ENCODE measurements at regions not wholly inside any gene's neighbourhood (a gene's known extent, or its start where the extent isn't known, plus 50 kb on each side); places are given as distances from the start of the nearest gene placed in this dataset.

DNA sequence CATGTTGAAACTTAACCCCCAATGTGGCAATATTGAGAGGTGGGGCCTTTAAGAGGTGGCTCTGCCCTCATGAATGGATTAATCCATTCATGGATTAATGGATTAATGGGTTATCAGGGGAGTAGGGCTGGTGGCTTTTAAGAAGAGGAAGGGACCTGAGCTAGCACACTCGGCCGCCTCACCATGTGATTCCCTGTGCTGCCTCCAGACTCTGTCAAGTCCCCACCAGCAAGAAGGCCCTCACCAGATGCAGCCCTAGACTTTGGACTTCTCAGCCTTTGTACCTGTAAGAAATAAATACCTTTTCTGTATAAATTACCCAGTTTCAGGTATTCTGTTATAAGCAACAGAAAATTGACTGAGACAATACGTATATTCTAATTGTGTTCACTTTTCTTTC is 272.2 kb upstream of the DMRT1 start:
- Histone ChIP-seq H3K36me3 (ENCODE audit: control insufficient read depth, insufficient read depth, low read length) (no peaks in the 10 kb centered on the region), H3K27me3 (ENCODE audit: control insufficient read depth, insufficient read depth, low read length) (no peaks in the 10 kb centered on the region), H3K4me1 (ENCODE audit: control insufficient read depth, insufficient read depth, low read length) (no peaks in the 10 kb centered on the region), H3K4me3 (ENCODE audit: low read length) (no peak overlapping the region), H3K9me3 (ENCODE audit: control insufficient read depth, insufficient read depth, low read length) (no peaks in the 10 kb centered on the region), H3K27ac (ENCODE audit: low read length) (no peak overlapping the region)
- whole genome bisulfite sequencing (ENCODE audit: insufficient coverage) = 100% methylated on average over 3 of the region's 3 CpGs
- Mint-ChIP-seq H3K36me3 (no peaks in the 10 kb centered on the region), H3K4me3 (no peak overlapping the region), H3K9me3 (no peaks in the 10 kb centered on the region), H3K4me1 (no peaks in the 10 kb centered on the region), H3K27me3 (ENCODE audit: low read depth in 2 of 2) (peaks cover 11 to 29% of the 10 kb centered on the region in 2 donors), H3K27ac (no peak overlapping the region)
- TF ChIP-seq CTCF (IDR thresholded peaks at IDR 0.05) = no peak
- DNase-seq = no peak
- no peak for ATAC-seq
- intact Hi-C loops (cut with micrococcal nuclease) = no loop called here

- Mint-ChIP-seq H3K27ac (no peak overlapping the region), H3K4me1 (no peaks in the 10 kb centered on the region), H3K9me3 (no peaks in the 10 kb centered on the region), H3K36me3 (no peaks in the 10 kb centered on the region), H3K27me3 (ENCODE audit: low read depth in 2 of 2) (peaks cover 5 to 25% of the 10 kb centered on the region in 2 donors), H3K4me3 (no peak overlapping the region)
- Histone ChIP-seq H3K4me1 (ENCODE audit: control insufficient read depth, insufficient read depth, low read length) (no peaks in the 10 kb centered on the region), H3K27ac (ENCODE audit: low read length) (no peak overlapping the region), H3K36me3 (ENCODE audit: control insufficient read depth, insufficient read depth, low read length) (no peaks in the 10 kb centered on the region), H3K9me3 (ENCODE audit: control insufficient read depth, insufficient read depth, low read length) (no peaks in the 10 kb centered on the region), H3K4me3 (ENCODE audit: low read length) (no peak overlapping the region), H3K27me3 (ENCODE audit: control insufficient read depth, insufficient read depth, low read length) (no peaks in the 10 kb centered on the region)
- WGBS (ENCODE audit: insufficient coverage) = 94% methylated on average over 5 of the region's 5 CpGs
- intact Hi-C loops (cut with micrococcal nuclease) = no loop called here
- ATAC-seq (no peak), DNase-seq (no peak)
- TF ChIP-seq CTCF (IDR thresholded peaks at IDR 0.05) = no peak
Observed at GRCh38 chr9:570187-570586, 271.3 kb upstream of the DMRT1 start.

- Mint-ChIP-seq H3K9me3 (no peaks in the 10 kb centered on the region), H3K36me3 (no peaks in the 10 kb centered on the region), H3K4me1 (no peaks in the 10 kb centered on the region), H3K27me3 (ENCODE audit: low read depth in 2 of 2) (peaks cover 3 to 20% of the 10 kb centered on the region in 2 donors), H3K27ac (no peak overlapping the region), H3K4me3 (no peak overlapping the region)
- Histone ChIP-seq H3K36me3 (ENCODE audit: control insufficient read depth, insufficient read depth, low read length) (no peaks in the 10 kb centered on the region), H3K9me3 (ENCODE audit: control insufficient read depth, insufficient read depth, low read length) (no peaks in the 10 kb centered on the region), H3K27ac (ENCODE audit: low read length) (no peak overlapping the region), H3K4me1 (ENCODE audit: control insufficient read depth, insufficient read depth, low read length) (no peaks in the 10 kb centered on the region), H3K27me3 (ENCODE audit: control insufficient read depth, insufficient read depth, low read length) (no peaks in the 10 kb centered on the region), H3K4me3 (ENCODE audit: low read length) (no peak overlapping the region)
- ATAC-seq (no peak), DNase-seq (no peak)
- no peak for TF ChIP-seq CTCF (IDR thresholded peaks at IDR 0.05)
- WGBS (ENCODE audit: insufficient coverage) = 68% methylated on average over 2 of the region's 3 CpGs
- intact Hi-C loops (cut with micrococcal nuclease) = no loop called here
Observed at GRCh38 chr9:571066-571465, 270.4 kb upstream of the DMRT1 start.

DNA sequence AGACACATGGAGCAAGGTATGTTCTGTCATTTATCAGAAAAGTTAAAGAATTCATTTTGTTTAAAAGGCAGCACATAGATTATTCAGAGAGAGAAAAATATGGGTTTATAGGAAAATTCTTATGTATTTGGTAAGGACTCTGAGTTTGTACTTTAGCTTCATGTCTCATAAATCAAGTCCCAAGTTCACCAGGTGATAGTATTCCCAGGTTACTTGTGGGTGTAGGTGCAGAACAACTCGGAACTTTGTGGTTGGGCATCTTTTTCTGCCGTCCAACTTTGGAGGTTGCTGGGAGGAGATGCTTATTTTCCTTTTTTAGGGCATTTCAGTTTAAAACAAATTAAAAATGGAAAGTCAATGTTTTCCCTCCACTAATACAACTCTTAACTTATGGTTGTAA is 269.8 kb upstream of the DMRT1 start:
- no peak overlapping the region for H3K4me3 ChIP-seq (ENCODE audit: low read length)
- Mint-ChIP-seq H3K4me1 (no peaks in the 10 kb centered on the region), H3K36me3 (no peaks in the 10 kb centered on the region), H3K9me3 (no peaks in the 10 kb centered on the region), H3K27ac (no peak overlapping the region), H3K27me3 (ENCODE audit: low read depth in 2 of 2) (peaks cover 3 to 13% of the 10 kb centered on the region in 2 donors), H3K4me3 (no peak overlapping the region)
- DNase-seq (no peak), ATAC-seq (no peak)
- intact Hi-C loops (cut with micrococcal nuclease) = no loop called here
- no peaks in the 10 kb centered on the region for H3K36me3 ChIP-seq (ENCODE audit: control insufficient read depth, insufficient read depth, low read length)
- H3K27ac ChIP-seq (ENCODE audit: low read length) = no peak overlapping the region
- H3K4me1 ChIP-seq (ENCODE audit: control insufficient read depth, insufficient read depth, low read length) = no peaks in the 10 kb centered on the region
- TF ChIP-seq CTCF (IDR thresholded peaks at IDR 0.05) = no peak
- 100% methylated on average over 1 of the region's 2 CpGs for WGBS (ENCODE audit: insufficient coverage)
- H3K27me3 ChIP-seq (ENCODE audit: control insufficient read depth, insufficient read depth, low read length) = no peaks in the 10 kb centered on the region
- no peaks in the 10 kb centered on the region for H3K9me3 ChIP-seq (ENCODE audit: control insufficient read depth, insufficient read depth, low read length)
